ENCODE measurements at regions not wholly inside any gene's neighbourhood (a gene's known extent, or its start where the extent isn't known, plus 50 kb on each side); places are given as distances from the start of the nearest gene placed in this dataset.

DNA sequence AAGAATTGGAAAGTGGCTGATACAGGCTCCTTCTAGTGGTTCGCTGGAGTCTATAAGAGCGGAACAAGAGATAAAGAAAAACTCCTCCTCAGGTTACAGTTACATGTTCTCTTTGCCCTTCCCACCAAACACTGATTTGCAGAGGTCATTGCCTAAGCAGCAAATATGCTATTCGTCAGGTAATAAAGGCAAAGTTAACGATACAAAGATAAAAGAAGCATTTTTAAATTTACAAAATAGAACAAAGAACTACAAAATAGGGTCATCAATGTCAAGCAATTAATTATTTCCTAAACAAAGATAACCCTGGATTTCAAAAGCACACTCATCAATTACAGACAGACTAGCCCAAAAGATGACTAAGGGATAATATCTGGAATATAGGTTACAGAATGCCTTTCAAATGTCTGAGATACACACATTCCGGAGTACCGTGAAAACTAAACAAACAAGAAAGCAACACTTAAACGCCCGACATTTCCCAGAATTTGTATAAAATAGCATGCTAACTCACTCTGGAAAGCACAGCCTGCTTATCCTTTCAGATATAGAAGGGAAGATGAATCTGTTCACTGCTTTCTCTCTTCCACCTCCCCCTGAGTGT is 186.4 kb downstream of the MREG start:
- no peak for TF ChIP-seq POLR2A (IDR thresholded peaks at IDR 0.05)
- TF ChIP-seq, protein P1, sequence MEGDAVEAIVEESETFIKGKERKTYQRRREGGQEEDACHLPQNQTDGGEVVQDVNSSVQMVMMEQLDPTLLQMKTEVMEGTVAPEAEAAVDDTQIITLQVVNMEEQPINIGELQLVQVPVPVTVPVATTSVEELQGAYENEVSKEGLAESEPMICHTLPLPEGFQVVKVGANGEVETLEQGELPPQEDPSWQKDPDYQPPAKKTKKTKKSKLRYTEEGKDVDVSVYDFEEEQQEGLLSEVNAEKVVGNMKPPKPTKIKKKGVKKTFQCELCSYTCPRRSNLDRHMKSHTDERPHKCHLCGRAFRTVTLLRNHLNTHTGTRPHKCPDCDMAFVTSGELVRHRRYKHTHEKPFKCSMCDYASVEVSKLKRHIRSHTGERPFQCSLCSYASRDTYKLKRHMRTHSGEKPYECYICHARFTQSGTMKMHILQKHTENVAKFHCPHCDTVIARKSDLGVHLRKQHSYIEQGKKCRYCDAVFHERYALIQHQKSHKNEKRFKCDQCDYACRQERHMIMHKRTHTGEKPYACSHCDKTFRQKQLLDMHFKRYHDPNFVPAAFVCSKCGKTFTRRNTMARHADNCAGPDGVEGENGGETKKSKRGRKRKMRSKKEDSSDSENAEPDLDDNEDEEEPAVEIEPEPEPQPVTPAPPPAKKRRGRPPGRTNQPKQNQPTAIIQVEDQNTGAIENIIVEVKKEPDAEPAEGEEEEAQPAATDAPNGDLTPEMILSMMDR (IDR thresholded peaks at IDR 0.05) = no peak
- TF ChIP-seq POLR2AphosphoS5 (IDR thresholded peaks at IDR 0.05) = no peak
